ENCODE measurements at regions not wholly inside any gene's neighbourhood (a gene's known extent, or its start where the extent isn't known, plus 50 kb on each side); places are given as distances from the start of the nearest gene placed in this dataset.
A peak's percentile ranks its signal among the peaks of the same experiment; 100 is the strongest.

- no peak for DNase-seq
- Histone ChIP-seq H3K27me3 (replicated peaks in 1 of 7) (no peaks in the 10 kb centered on the region), H3K36me3 (no peaks in the 10 kb centered on the region), H3K4me1 (peaks cover 9 to 70% (median 40%) of the 10 kb centered on the region in 6 donors), H3K9me3 (no peaks in the 10 kb centered on the region), H3K27ac (no peak overlapping the region), H3K4me3 (no peak overlapping the region)
- WGBS, 5 donors, result 60 to 83% (median 67%) methylated on average over 3 of the region's 3 CpGs
- no peak for TF ChIP-seq POLR2A (IDR thresholded peaks at IDR 0.05)
- no peak for TF ChIP-seq POLR2AphosphoS5 (IDR thresholded peaks at IDR 0.05)
- TF ChIP-seq, protein P1, sequence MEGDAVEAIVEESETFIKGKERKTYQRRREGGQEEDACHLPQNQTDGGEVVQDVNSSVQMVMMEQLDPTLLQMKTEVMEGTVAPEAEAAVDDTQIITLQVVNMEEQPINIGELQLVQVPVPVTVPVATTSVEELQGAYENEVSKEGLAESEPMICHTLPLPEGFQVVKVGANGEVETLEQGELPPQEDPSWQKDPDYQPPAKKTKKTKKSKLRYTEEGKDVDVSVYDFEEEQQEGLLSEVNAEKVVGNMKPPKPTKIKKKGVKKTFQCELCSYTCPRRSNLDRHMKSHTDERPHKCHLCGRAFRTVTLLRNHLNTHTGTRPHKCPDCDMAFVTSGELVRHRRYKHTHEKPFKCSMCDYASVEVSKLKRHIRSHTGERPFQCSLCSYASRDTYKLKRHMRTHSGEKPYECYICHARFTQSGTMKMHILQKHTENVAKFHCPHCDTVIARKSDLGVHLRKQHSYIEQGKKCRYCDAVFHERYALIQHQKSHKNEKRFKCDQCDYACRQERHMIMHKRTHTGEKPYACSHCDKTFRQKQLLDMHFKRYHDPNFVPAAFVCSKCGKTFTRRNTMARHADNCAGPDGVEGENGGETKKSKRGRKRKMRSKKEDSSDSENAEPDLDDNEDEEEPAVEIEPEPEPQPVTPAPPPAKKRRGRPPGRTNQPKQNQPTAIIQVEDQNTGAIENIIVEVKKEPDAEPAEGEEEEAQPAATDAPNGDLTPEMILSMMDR (IDR thresholded peaks at IDR 0.05 in 8 of 11, conservative IDR thresholded peaks at IDR 0.05 in 3 of 11), result no peak
- intact Hi-C loops (cut with DNase I; ENCODE audit: low total_unique reads), result no loop called here
Measured at GRCh38 chr9:653856-654387, 187.6 kb upstream of the DMRT1 start.

GRCh38 chr9:655875-656274 is 185.6 kb upstream of the DMRT1 start:
- 56 to 78% (median 68%) methylated on average over 5 of the region's 5 CpGs for WGBS, 5 donors
- intact Hi-C loops (cut with DNase I; ENCODE audit: low total_unique reads), result no loop called here

DNA sequence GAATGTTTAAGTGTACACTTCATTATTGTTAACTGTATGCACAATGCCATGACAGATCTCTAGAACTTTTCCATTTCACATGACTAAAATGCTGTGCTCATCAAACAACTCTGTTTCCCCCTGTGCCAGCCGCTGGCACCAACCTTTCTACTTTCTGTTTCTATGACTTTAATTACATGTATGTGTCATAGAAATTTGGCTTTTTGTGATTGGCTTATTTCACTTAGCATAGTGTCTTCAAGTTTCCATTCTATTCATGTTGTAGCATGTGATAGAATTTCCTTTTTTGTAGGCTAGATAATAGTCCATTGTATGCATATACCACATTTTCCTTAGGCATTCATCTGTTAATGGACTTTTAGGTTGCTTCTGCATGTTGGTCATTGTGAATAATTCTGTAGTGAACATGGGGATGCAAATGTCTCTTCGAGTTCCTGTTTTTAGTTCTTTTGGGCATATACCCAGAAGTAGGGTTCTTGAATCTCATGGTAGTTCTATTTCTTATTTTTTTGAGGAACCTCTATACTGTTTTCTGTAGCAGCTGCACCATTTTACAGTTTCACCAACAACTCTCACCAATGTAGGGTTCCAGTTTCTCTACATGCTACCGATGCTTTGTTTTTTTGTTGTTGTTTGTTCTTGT is 184.4 kb upstream of the DMRT1 start:
- Histone ChIP-seq H3K4me3 (no peak overlapping the region), H3K27me3 (replicated peaks in 1 of 7) (no peaks in the 10 kb centered on the region), H3K9me3 (no peaks in the 10 kb centered on the region), H3K36me3 (no peaks in the 10 kb centered on the region), H3K27ac (peak overlapping the region in 6 of 8 donors; percentile 13 to 71 (median 46)), H3K4me1 (peaks cover 0 to 61% (median 20%) of the 10 kb centered on the region in 6 donors)
- TF ChIP-seq POLR2A (IDR thresholded peaks at IDR 0.05) (no peak), POLR2AphosphoS5 (IDR thresholded peaks at IDR 0.05) (no peak)
- TF ChIP-seq, protein P1 (IDR thresholded peaks at IDR 0.05 in 8 of 11, conservative IDR thresholded peaks at IDR 0.05 in 3 of 11), result no peak
- no peak for DNase-seq
- intact Hi-C loops (cut with DNase I; ENCODE audit: low total_unique reads), result no loop called here
- WGBS, 5 donors, result 27 to 40% (median 34%) methylated on average over 3 of the region's 3 CpGs

More at GRCh38 chr9:655875-656274, 185.6 kb upstream of the DMRT1 start:
- Histone ChIP-seq H3K36me3 (no peaks in the 10 kb centered on the region), H3K27me3 (replicated peaks in 1 of 7) (no peaks in the 10 kb centered on the region), H3K27ac (peak overlapping the region in 6 of 8 donors; percentile 13 to 71 (median 47)), H3K9me3 (no peaks in the 10 kb centered on the region), H3K4me1 (peaks cover 0 to 66% (median 21%) of the 10 kb centered on the region in 6 donors), H3K4me3 (no peak overlapping the region)
- no peak for TF ChIP-seq POLR2A (IDR thresholded peaks at IDR 0.05)
- no peak for TF ChIP-seq POLR2AphosphoS5 (IDR thresholded peaks at IDR 0.05)
- TF ChIP-seq, protein P1 (IDR thresholded peaks at IDR 0.05 in 8 of 11, conservative IDR thresholded peaks at IDR 0.05 in 3 of 11), result no peak
- DNase-seq, result no peak

GRCh38 chr9:659286-659685 is 182.2 kb upstream of the DMRT1 start:
- WGBS, 5 donors, result 74 to 98% (median 85%) methylated on average over 5 of the region's 5 CpGs
- no peaks in the 10 kb centered on the region for H3K27me3 ChIP-seq (replicated peaks in 1 of 7)
- TF ChIP-seq POLR2A (IDR thresholded peaks at IDR 0.05) (no peak), POLR2AphosphoS5 (IDR thresholded peaks at IDR 0.05) (no peak)
- TF ChIP-seq, protein P1 (IDR thresholded peaks at IDR 0.05 in 8 of 11, conservative IDR thresholded peaks at IDR 0.05 in 3 of 11), result no peak
- intact Hi-C loops (cut with DNase I; ENCODE audit: low total_unique reads), result no loop called here
- no peak overlapping the region for H3K4me3 ChIP-seq
- peaks cover 0 to 43% (median 12%) of the 10 kb centered on the region in 6 donors for H3K4me1 ChIP-seq
- H3K36me3 ChIP-seq, result no peaks in the 10 kb centered on the region
- DNase-seq, result no peak
- H3K9me3 ChIP-seq, result no peaks in the 10 kb centered on the region
- no peak overlapping the region for H3K27ac ChIP-seq
